ENCODE measurements at regions not wholly inside any gene's neighbourhood (a gene's known extent, or its start where the extent isn't known, plus 50 kb on each side); places are given as distances from the start of the nearest gene placed in this dataset.

DNA sequence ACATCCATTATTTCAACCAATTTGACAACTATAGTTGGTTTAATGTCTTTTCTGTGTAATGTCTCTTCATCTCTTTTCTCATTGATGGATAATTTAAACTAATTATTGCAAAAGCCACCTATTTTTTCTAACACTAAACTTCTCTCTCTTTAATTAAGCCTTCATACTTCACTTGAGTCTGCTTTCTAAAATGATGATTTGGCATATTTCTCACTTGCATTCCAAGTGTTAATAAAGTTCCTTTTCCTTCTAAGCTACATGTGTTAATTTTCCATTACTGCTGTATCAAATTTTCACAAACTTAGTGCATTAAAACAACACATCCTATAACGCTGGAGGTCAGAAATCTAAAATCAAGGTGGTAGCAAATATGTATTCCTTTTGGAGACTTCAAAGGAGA, 1743.8 kb upstream of the PCDH7 start:
- H3K4me3 ChIP-seq (ENCODE audit: low read depth, low read length): no peak overlapping the region
- TF ChIP-seq, protein P1, sequence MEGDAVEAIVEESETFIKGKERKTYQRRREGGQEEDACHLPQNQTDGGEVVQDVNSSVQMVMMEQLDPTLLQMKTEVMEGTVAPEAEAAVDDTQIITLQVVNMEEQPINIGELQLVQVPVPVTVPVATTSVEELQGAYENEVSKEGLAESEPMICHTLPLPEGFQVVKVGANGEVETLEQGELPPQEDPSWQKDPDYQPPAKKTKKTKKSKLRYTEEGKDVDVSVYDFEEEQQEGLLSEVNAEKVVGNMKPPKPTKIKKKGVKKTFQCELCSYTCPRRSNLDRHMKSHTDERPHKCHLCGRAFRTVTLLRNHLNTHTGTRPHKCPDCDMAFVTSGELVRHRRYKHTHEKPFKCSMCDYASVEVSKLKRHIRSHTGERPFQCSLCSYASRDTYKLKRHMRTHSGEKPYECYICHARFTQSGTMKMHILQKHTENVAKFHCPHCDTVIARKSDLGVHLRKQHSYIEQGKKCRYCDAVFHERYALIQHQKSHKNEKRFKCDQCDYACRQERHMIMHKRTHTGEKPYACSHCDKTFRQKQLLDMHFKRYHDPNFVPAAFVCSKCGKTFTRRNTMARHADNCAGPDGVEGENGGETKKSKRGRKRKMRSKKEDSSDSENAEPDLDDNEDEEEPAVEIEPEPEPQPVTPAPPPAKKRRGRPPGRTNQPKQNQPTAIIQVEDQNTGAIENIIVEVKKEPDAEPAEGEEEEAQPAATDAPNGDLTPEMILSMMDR (IDR thresholded peaks at IDR 0.05; ENCODE audit: insufficient read depth, low read length, poor library complexity, severe bottlenecking): no peak
- H3K36me3 ChIP-seq (ENCODE audit: control insufficient read depth, insufficient read depth, low read length): no peaks in the 10 kb centered on the region
- no peaks in the 10 kb centered on the region for H3K27me3 ChIP-seq (ENCODE audit: control insufficient read depth, insufficient read depth, low read length)
- no peak for DNase-seq (ENCODE audit: low read depth)

- Histone ChIP-seq H3K4me3 (ENCODE audit: low read depth, low read length) (no peak overlapping the region), H3K36me3 (ENCODE audit: control insufficient read depth, insufficient read depth, low read length) (no peaks in the 10 kb centered on the region), H3K27me3 (ENCODE audit: control insufficient read depth, insufficient read depth, low read length) (no peaks in the 10 kb centered on the region)
- DNase-seq (ENCODE audit: low read depth): no peak
- TF ChIP-seq, protein P1 (IDR thresholded peaks at IDR 0.05; ENCODE audit: insufficient read depth, low read length, poor library complexity, severe bottlenecking): no peak
Observed at GRCh38 chr4:29002151-29002550, 1718.0 kb upstream of the PCDH7 start.

DNA sequence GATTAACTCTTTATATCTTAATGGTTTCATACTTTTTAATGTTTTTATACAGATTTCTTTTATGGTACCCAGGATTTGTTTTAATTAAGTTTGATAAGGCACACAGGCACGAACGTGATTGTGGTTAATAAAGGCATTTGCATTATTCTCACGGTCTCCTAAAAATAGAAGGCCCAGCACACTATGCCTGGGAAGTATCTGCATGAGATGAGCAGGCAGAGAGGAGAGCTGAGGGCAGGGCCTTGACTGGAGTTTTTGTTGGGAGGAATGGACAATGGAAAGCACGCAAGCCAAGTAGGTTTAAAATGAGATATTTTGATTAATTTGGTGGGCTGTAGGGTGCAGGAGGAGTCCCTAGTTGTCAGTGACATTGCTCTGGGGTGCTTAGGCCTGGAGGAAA, 1714.3 kb upstream of the PCDH7 start:
- TF ChIP-seq, protein P1 (IDR thresholded peaks at IDR 0.05; ENCODE audit: insufficient read depth, low read length, poor library complexity, severe bottlenecking): no peak
- H3K4me3 ChIP-seq (ENCODE audit: low read depth, low read length): no peak overlapping the region
- no peaks in the 10 kb centered on the region for H3K36me3 ChIP-seq (ENCODE audit: control insufficient read depth, insufficient read depth, low read length)
- H3K27me3 ChIP-seq (ENCODE audit: control insufficient read depth, insufficient read depth, low read length): no peaks in the 10 kb centered on the region
- no peak for DNase-seq (ENCODE audit: low read depth)

- TF ChIP-seq, protein P1 (IDR thresholded peaks at IDR 0.05; ENCODE audit: insufficient read depth, low read length, poor library complexity, severe bottlenecking): no peak
- Histone ChIP-seq H3K27me3 (ENCODE audit: control insufficient read depth, insufficient read depth, low read length) (no peaks in the 10 kb centered on the region), H3K36me3 (ENCODE audit: control insufficient read depth, insufficient read depth, low read length) (no peaks in the 10 kb centered on the region), H3K4me3 (ENCODE audit: low read depth, low read length) (no peak overlapping the region)
- DNase-seq (ENCODE audit: low read depth): no peak
Observed at GRCh38 chr4:29009908-29010307, 1710.3 kb upstream of the PCDH7 start.

GRCh38 chr4:29013341-29013740, 1706.8 kb upstream of the PCDH7 start:
- DNase-seq (ENCODE audit: low read depth): no peak
- Histone ChIP-seq H3K4me3 (ENCODE audit: low read depth, low read length) (no peak overlapping the region), H3K36me3 (ENCODE audit: control insufficient read depth, insufficient read depth, low read length) (no peaks in the 10 kb centered on the region), H3K27me3 (ENCODE audit: control insufficient read depth, insufficient read depth, low read length) (no peaks in the 10 kb centered on the region)
- TF ChIP-seq, protein P1 (IDR thresholded peaks at IDR 0.05; ENCODE audit: insufficient read depth, low read length, poor library complexity, severe bottlenecking): no peak

DNA sequence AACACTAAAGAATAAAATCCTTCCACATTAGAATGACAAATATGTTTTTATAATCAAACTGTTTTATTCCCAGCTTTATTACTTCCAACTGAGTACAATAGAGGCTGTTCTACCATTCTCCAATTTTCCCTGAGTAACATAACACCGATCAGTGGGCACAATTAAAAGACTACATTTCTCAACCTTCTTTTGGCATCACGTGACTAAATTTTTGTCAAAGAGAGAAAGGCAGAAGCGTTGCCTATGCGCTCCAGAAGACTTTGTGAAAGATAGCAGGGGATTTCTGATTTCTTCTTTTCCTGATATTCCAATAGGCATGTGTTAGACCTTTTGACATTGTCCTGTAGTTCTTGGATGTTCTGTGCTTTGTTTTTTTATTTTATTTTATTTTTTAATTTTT, 1705.6 kb upstream of the PCDH7 start:
- Histone ChIP-seq H3K4me3 (ENCODE audit: low read depth, low read length) (no peak overlapping the region), H3K27me3 (ENCODE audit: control insufficient read depth, insufficient read depth, low read length) (no peaks in the 10 kb centered on the region), H3K36me3 (ENCODE audit: control insufficient read depth, insufficient read depth, low read length) (no peaks in the 10 kb centered on the region)
- no peak for DNase-seq (ENCODE audit: low read depth)
- TF ChIP-seq, protein P1 (IDR thresholded peaks at IDR 0.05; ENCODE audit: insufficient read depth, low read length, poor library complexity, severe bottlenecking): no peak
